Panc1 (cell line): ENCODE measurements at regions not wholly inside any gene's neighbourhood (a gene's known extent, or its start where the extent isn't known, plus 50 kb on each side); places are given as distances from the start of the nearest gene placed in this dataset.

Source experiments
- ATAC-seq: fragments of 200-7000 bp; cut with Tn5 transposase; 2 replicates; pipeline ENCODE4 v1.9.1; 2020; ENCODE audit warnings: mild to moderate bottlenecking, moderate library complexity
- BruUV-seq: library from RNA; stranded (reverse); fragments of 400-500 nt; replicated peaks from 2 replicates; lab custom pipeline; 2021; lab: Mats Ljungman, UMichigan
- CTCF ChIA-PET: fragments of 300-600 bp; sonication (Branson Sonifier 250); formaldehyde crosslinking; loops from one replicate; lab custom pipeline; 2022; ENCODE audit warnings: antibody characterized with exemption; lab: Charles Lee
- POLR2A ChIA-PET: fragments of 300-600 bp; sonication (Branson Sonifier 250); formaldehyde crosslinking; loops from one replicate; lab custom pipeline; 2022; ENCODE audit warnings: antibody characterized with exemption; lab: Charles Lee
- DNase-seq: peaks from one replicate; pipeline ENCODE4 v3.0.0-alpha.2; 2010; ENCODE audit warnings: low read depth, low spot score
- H3K27ac ChIP-seq: 2 replicates; pipeline ENCODE4 v1.5.1; 2011; ENCODE audit warnings: mild to moderate bottlenecking, low read length, inconsistent platforms
- H3K27me3 ChIP-seq: fragments of 200-500 bp; sonication (Bioruptor generic); 2 replicates; pipeline ENCODE4 v1.6.0; 2014; ENCODE audit warnings: low read length, inconsistent platforms; ENCODE audit not compliant: control insufficient read depth, insufficient read depth
- H3K36me3 ChIP-seq: fragments of 200-500 bp; sonication (Bioruptor generic); 2 replicates; pipeline ENCODE4 v1.5.1; 2014; ENCODE audit warnings: inconsistent platforms, mild to moderate bottlenecking, low read length, moderate library complexity; ENCODE audit not compliant: control insufficient read depth, insufficient read depth
- H3K4me1 ChIP-seq: 2 replicates; pipeline ENCODE4 v1.5.1; 2011; ENCODE audit warnings: inconsistent platforms, mild to moderate bottlenecking, low read length, moderate library complexity; ENCODE audit not compliant: control insufficient read depth, insufficient read depth
- H3K4me3 ChIP-seq, 2 experiments: 2 replicates each; pipeline ENCODE4 v1.5.1; 2011 to 2012; ENCODE audit warnings: low read depth in 2 of 2, low read length in 2 of 2, mild to moderate bottlenecking in 2 of 2, inconsistent platforms in 1 of 2, moderate library complexity in 1 of 2
- H3K9me3 ChIP-seq: fragments of 200-500 bp; sonication (Bioruptor generic); 2 replicates; pipeline ENCODE4 v1.5.1; 2014; ENCODE audit warnings: low read depth, mild to moderate bottlenecking, inconsistent platforms, low read length, moderate library complexity; ENCODE audit not compliant: control insufficient read depth, insufficient read depth
- POLR2AphosphoS5 ChIP-seq: IDR thresholded peaks from 2 replicates; pipeline ENCODE4 v1.6.1; 2012; ENCODE audit warnings: mild to moderate bottlenecking, low read depth, low read length, moderate library complexity
- SIN3A ChIP-seq: IDR thresholded peaks from 2 replicates; pipeline ENCODE4 v1.6.1; 2012; ENCODE audit warnings: low read depth, mild to moderate bottlenecking, low read length, moderate library complexity, borderline replicate concordance; ENCODE audit not compliant: insufficient read depth
- TCF7L2 ChIP-seq: IDR thresholded peaks from 2 replicates; pipeline ENCODE4 v1.6.1; 2011; ENCODE audit warnings: mild to moderate bottlenecking, low read depth, low read length, inconsistent platforms
- in situ Hi-C: cut with HindIII; loops from 2 replicates; pipeline ENCODE4 v1.10.0; 2016; ENCODE audit warnings: low sequenced_read_pairs, low pct_unique_long_range_greater_than_20kb
- intact Hi-C: fragments of 100-400 bp; cut with micrococcal nuclease; formaldehyde crosslinking; loops from one replicate; pipeline ENCODE4 v1.10.0; 2022; ENCODE audit not compliant: unreplicated experiment
- TF ChIP-seq, protein P1 (sequence below): fragments of 450-650 bp; IDR thresholded peaks from 2 replicates; pipeline ENCODE4 v1.5.1; 2017; ENCODE audit warnings: mild to moderate bottlenecking
- TF ChIP-seq, protein P2 (sequence below), 2 experiments: IDR thresholded peaks; 2 replicates each; pipeline ENCODE4 v1.6.1; 2011 to 2012; ENCODE audit warnings: low read depth in 2 of 2, control low read depth in 1 of 2, low read length in 1 of 2, mild to moderate bottlenecking in 1 of 2, moderate library complexity in 1 of 2; ENCODE audit not compliant: insufficient read depth in 1 of 2

- intact Hi-C loops (no loop called here), in situ Hi-C loops (no loop called here)
- ChIA-PET CTCF (no interaction called here), POLR2A (no interaction called here)
- Histone ChIP-seq H3K27ac (no peak overlapping the region), H3K9me3 (no peaks in the 10 kb centered on the region), H3K4me1 (no peaks in the 10 kb centered on the region), H3K4me3 (no peak overlapping the region), H3K27me3 (no peaks in the 10 kb centered on the region), H3K36me3 (no peaks in the 10 kb centered on the region)
- TF ChIP-seq SIN3A (no peak), TCF7L2 (no peak), POLR2AphosphoS5 (no peak)
- TF ChIP-seq, protein P1, sequence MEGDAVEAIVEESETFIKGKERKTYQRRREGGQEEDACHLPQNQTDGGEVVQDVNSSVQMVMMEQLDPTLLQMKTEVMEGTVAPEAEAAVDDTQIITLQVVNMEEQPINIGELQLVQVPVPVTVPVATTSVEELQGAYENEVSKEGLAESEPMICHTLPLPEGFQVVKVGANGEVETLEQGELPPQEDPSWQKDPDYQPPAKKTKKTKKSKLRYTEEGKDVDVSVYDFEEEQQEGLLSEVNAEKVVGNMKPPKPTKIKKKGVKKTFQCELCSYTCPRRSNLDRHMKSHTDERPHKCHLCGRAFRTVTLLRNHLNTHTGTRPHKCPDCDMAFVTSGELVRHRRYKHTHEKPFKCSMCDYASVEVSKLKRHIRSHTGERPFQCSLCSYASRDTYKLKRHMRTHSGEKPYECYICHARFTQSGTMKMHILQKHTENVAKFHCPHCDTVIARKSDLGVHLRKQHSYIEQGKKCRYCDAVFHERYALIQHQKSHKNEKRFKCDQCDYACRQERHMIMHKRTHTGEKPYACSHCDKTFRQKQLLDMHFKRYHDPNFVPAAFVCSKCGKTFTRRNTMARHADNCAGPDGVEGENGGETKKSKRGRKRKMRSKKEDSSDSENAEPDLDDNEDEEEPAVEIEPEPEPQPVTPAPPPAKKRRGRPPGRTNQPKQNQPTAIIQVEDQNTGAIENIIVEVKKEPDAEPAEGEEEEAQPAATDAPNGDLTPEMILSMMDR, result no peak
- TF ChIP-seq, protein P2, sequence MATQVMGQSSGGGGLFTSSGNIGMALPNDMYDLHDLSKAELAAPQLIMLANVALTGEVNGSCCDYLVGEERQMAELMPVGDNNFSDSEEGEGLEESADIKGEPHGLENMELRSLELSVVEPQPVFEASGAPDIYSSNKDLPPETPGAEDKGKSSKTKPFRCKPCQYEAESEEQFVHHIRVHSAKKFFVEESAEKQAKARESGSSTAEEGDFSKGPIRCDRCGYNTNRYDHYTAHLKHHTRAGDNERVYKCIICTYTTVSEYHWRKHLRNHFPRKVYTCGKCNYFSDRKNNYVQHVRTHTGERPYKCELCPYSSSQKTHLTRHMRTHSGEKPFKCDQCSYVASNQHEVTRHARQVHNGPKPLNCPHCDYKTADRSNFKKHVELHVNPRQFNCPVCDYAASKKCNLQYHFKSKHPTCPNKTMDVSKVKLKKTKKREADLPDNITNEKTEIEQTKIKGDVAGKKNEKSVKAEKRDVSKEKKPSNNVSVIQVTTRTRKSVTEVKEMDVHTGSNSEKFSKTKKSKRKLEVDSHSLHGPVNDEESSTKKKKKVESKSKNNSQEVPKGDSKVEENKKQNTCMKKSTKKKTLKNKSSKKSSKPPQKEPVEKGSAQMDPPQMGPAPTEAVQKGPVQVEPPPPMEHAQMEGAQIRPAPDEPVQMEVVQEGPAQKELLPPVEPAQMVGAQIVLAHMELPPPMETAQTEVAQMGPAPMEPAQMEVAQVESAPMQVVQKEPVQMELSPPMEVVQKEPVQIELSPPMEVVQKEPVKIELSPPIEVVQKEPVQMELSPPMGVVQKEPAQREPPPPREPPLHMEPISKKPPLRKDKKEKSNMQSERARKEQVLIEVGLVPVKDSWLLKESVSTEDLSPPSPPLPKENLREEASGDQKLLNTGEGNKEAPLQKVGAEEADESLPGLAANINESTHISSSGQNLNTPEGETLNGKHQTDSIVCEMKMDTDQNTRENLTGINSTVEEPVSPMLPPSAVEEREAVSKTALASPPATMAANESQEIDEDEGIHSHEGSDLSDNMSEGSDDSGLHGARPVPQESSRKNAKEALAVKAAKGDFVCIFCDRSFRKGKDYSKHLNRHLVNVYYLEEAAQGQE (IDR thresholded peaks at IDR 0.05; ENCODE audit: insufficient read depth in 1 of 2, low read depth in 2 of 2, low read length in 1 of 2), result no peak
- DNase-seq (no peak), ATAC-seq (no peak)
- BruUV-seq, result no TSS peak
Measured at GRCh38 chrX:500481-501010, 113.8 kb upstream of the PPP2R3B start.

DNA sequence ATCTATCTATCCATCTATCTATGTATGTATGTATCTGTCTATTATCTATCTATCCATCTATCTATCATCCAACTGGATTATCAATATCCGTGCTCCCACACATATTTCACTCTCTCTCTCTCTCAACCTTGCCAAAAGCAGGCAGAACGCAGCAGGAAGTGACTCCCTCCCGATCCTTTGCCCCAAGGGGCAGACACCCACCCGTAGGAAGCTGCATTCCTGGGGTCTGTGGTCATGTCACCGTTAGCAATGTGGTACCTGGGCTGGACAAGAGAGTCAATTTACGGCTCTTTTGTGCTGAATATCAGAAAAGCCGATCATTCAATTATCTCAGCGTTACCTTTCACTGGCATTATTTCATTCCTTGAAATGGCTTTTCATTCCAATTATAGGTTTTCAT, 119.6 kb upstream of the PPP2R3B start:
- no peaks in the 10 kb centered on the region for H3K4me1 ChIP-seq
- ATAC-seq, result no peak
- no peak for DNase-seq
- H3K4me3 ChIP-seq, result no peak overlapping the region
- ChIA-PET POLR2A (no interaction called here), CTCF (no interaction called here)
- no peak overlapping the region for H3K27ac ChIP-seq
- intact Hi-C loops, result no loop called here
- no peaks in the 10 kb centered on the region for H3K9me3 ChIP-seq
- no peaks in the 10 kb centered on the region for H3K27me3 ChIP-seq
- no peak for TF ChIP-seq TCF7L2
- TF ChIP-seq, protein P2 (IDR thresholded peaks at IDR 0.05; ENCODE audit: insufficient read depth in 1 of 2, low read depth in 2 of 2, low read length in 1 of 2), result no peak
- TF ChIP-seq SIN3A, result no peak
- TF ChIP-seq POLR2AphosphoS5, result no peak
- TF ChIP-seq, protein P1, result no peak
- in situ Hi-C loops, result no loop called here
- H3K36me3 ChIP-seq, result no peaks in the 10 kb centered on the region
- no TSS peak for BruUV-seq
